HEK293 (cell line): ENCODE measurements at regions not wholly inside any gene's neighbourhood (a gene's known extent, or its start where the extent isn't known, plus 50 kb on each side); places are given as distances from the start of the nearest gene placed in this dataset.

Experiments
- CTCF ChIA-PET: fragments of 350-600 bp; formaldehyde crosslinking; extraction: SDS; loops from one replicate; lab custom pipeline; 2021; ENCODE audit warnings: antibody characterized with exemption; lab: Yijun Ruan, JAX
- POLR2A ChIA-PET: fragments of 300-600 bp; formaldehyde crosslinking; extraction: SDS; loops from one replicate; lab custom pipeline; 2020; ENCODE audit warnings: antibody characterized with exemption, inconsistent platforms; lab: Yijun Ruan, JAX
- H3K27ac ChIP-seq: fragments of 200-500 bp; sonication (Bioruptor generic); 2 replicates; pipeline ENCODE4 v1.5.1; 2014; ENCODE audit warnings: low read depth, low read length, control low read depth, inconsistent platforms; ENCODE audit errors: extremely low read depth
- H3K36me3 ChIP-seq, 2 experiments: fragments of 200-500 bp in 1 of 2; sonication (Bioruptor generic) in 1 of 2; 1 replicate in 1 of 2; 2 replicates in 1 of 2; pipeline ENCODE4 v1.5.1; 2014 to 2017; ENCODE audit warnings: inconsistent platforms in 2 of 2, low read length in 2 of 2; ENCODE audit not compliant: control insufficient read depth in 2 of 2, insufficient read depth in 1 of 2
- H3K4me1 ChIP-seq: fragments of 200-500 bp; sonication (Bioruptor generic); 2 replicates; pipeline ENCODE4 v1.5.1; 2014; ENCODE audit warnings: mild to moderate bottlenecking, low read length, inconsistent platforms; ENCODE audit not compliant: control insufficient read depth, insufficient read depth
- H3K4me3 ChIP-seq: 2 replicates; pipeline ENCODE4 v1.5.1; 2011; ENCODE audit warnings: low read depth, mild to moderate bottlenecking, control low read depth, low read length, moderate library complexity
- H3K9me3 ChIP-seq: fragments of 200-500 bp; sonication (Bioruptor generic); 2 replicates; pipeline ENCODE4 v1.5.1; 2014; ENCODE audit warnings: low read depth, low read length, inconsistent platforms; ENCODE audit not compliant: control insufficient read depth, insufficient read depth
- ELK4 ChIP-seq: IDR thresholded peaks from 2 replicates; pipeline ENCODE4 v1.6.1; 2011; ENCODE audit warnings: mild to moderate bottlenecking, low read depth, low read length, borderline replicate concordance
- HOXA7 ChIP-seq: sonication (generic); formaldehyde crosslinking; IDR thresholded peaks from 2 replicates; pipeline ENCODE4 v1.8.1; 2022; ENCODE audit warnings: missing genetic modification reagents, borderline replicate concordance
- KLF10 ChIP-seq: fragments of 450-650 bp; IDR thresholded peaks from 2 replicates; pipeline ENCODE4 v1.5.1; 2018; ENCODE audit warnings: missing biosample characterization, mild to moderate bottlenecking, missing genetic modification characterization
- KLF8 ChIP-seq: fragments of 450-650 bp; formaldehyde crosslinking; IDR thresholded peaks from 2 replicates; pipeline ENCODE4 v1.5.1; 2016; ENCODE audit warnings: missing biosample characterization, missing genetic modification characterization
- KLF9 ChIP-seq: fragments of 450-650 bp; formaldehyde crosslinking; IDR thresholded peaks from 2 replicates; pipeline ENCODE4 v1.5.1; 2016; ENCODE audit warnings: missing biosample characterization, missing genetic modification characterization, low read depth
- PRDM1 ChIP-seq: fragments of 450-650 bp; formaldehyde crosslinking; IDR thresholded peaks from 2 replicates; pipeline ENCODE4; 2016; ENCODE audit warnings: missing biosample characterization, missing genetic modification characterization
- ZBTB17 ChIP-seq: fragments of 450-650 bp; formaldehyde crosslinking; IDR thresholded peaks from 2 replicates; pipeline ENCODE4 v1.5.1; 2016; ENCODE audit warnings: missing biosample characterization, missing genetic modification characterization
- ZNF146 ChIP-seq: fragments of 450-650 bp; formaldehyde crosslinking; IDR thresholded peaks from 2 replicates; pipeline ENCODE4 v1.5.1; 2016; ENCODE audit warnings: missing biosample characterization, missing genetic modification characterization
- ZNF174 ChIP-seq: fragments of 450-650 bp; formaldehyde crosslinking; IDR thresholded peaks from 2 replicates; pipeline ENCODE4 v1.5.0; 2017; ENCODE audit warnings: missing biosample characterization, mild to moderate bottlenecking, missing genetic modification characterization
- ZNF2 ChIP-seq: fragments of 450-650 bp; formaldehyde crosslinking; IDR thresholded peaks from 2 replicates; pipeline ENCODE4 v1.5.1; 2016; ENCODE audit warnings: missing biosample characterization, missing genetic modification characterization
- ZNF274 ChIP-seq, 2 experiments: fragments of 200-500 bp in 1 of 2; fragments of 450-650 bp in 1 of 2; sonication (Bioruptor generic) in 1 of 2; formaldehyde crosslinking in 1 of 2; IDR thresholded peaks; 2 replicates each; pipeline versions ENCODE4 v1.5.1 to v1.6.1; 2014 to 2016; ENCODE audit warnings: borderline replicate concordance in 1 of 2, inconsistent platforms in 1 of 2, low read length in 1 of 2, missing biosample characterization in 1 of 2, missing genetic modification characterization in 1 of 2
- ZNF335 ChIP-seq: fragments of 450-650 bp; formaldehyde crosslinking; conservative IDR thresholded peaks from 2 replicates; pipeline ENCODE4 v1.5.1; 2016; ENCODE audit warnings: missing biosample characterization, missing genetic modification characterization
- ZNF391 ChIP-seq: fragments of 450-650 bp; formaldehyde crosslinking; IDR thresholded peaks from 2 replicates; pipeline ENCODE4 v1.5.1; 2016; ENCODE audit warnings: low read depth, missing biosample characterization, missing genetic modification characterization, borderline replicate concordance
- ZNF404 ChIP-seq: fragments of 450-650 bp; formaldehyde crosslinking; IDR thresholded peaks from 2 replicates; pipeline ENCODE4 v1.5.1; 2017; ENCODE audit warnings: missing biosample characterization, missing genetic modification characterization
- ZNF624 ChIP-seq: fragments of 450-650 bp; formaldehyde crosslinking; IDR thresholded peaks from 2 replicates; pipeline ENCODE4 v1.5.1; 2017; ENCODE audit warnings: missing biosample characterization, missing genetic modification characterization
- TF ChIP-seq, protein P1 (sequence below): fragments of 450-650 bp; formaldehyde crosslinking; conservative IDR thresholded peaks from 2 replicates; pipeline ENCODE4 v1.5.1; 2016; ENCODE audit warnings: low read depth, missing biosample characterization, missing genetic modification characterization
- TF ChIP-seq, protein P2 (sequence below): fragments of 450-650 bp; formaldehyde crosslinking; IDR thresholded peaks from 2 replicates; pipeline ENCODE4 v1.5.1; 2016; ENCODE audit warnings: missing biosample characterization, missing genetic modification characterization
- TF ChIP-seq, protein P3 (sequence below): fragments of 450-650 bp; formaldehyde crosslinking; IDR thresholded peaks from 2 replicates; pipeline ENCODE4 v1.5.1; 2016; ENCODE audit warnings: missing biosample characterization, missing genetic modification characterization, low read depth

GRCh38 chrX:44088510-44089144, 115.4 kb upstream of the NDP start:
- ChIA-PET POLR2A (no interaction called here), CTCF (no interaction called here)
- TF ChIP-seq ZNF335 (tag by site-specific recombination): no peak
- TF ChIP-seq ZNF624: no peak
- TF ChIP-seq, protein P1, sequence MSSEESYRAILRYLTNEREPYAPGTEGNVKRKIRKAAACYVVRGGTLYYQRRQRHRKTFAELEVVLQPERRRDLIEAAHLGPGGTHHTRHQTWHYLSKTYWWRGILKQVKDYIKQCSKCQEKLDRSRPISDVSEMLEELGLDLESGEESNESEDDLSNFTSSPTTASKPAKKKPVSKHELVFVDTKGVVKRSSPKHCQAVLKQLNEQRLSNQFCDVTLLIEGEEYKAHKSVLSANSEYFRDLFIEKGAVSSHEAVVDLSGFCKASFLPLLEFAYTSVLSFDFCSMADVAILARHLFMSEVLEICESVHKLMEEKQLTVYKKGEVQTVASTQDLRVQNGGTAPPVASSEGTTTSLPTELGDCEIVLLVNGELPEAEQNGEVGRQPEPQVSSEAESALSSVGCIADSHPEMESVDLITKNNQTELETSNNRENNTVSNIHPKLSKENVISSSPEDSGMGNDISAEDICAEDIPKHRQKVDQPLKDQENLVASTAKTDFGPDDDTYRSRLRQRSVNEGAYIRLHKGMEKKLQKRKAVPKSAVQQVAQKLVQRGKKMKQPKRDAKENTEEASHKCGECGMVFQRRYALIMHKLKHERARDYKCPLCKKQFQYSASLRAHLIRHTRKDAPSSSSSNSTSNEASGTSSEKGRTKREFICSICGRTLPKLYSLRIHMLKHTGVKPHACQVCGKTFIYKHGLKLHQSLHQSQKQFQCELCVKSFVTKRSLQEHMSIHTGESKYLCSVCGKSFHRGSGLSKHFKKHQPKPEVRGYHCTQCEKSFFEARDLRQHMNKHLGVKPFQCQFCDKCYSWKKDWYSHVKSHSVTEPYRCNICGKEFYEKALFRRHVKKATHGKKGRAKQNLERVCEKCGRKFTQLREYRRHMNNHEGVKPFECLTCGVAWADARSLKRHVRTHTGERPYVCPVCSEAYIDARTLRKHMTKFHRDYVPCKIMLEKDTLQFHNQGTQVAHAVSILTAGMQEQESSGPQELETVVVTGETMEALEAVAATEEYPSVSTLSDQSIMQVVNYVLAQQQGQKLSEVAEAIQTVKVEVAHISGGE (tag by site-specific recombination): no peak
- TF ChIP-seq PRDM1 (tag by site-specific recombination): no peak
- no peak for TF ChIP-seq ZNF2
- TF ChIP-seq KLF9: no peak
- no peak for TF ChIP-seq ZBTB17 (tag by site-specific recombination)
- no peak for TF ChIP-seq ZNF404 (tag by site-specific recombination)
- TF ChIP-seq, protein P2, sequence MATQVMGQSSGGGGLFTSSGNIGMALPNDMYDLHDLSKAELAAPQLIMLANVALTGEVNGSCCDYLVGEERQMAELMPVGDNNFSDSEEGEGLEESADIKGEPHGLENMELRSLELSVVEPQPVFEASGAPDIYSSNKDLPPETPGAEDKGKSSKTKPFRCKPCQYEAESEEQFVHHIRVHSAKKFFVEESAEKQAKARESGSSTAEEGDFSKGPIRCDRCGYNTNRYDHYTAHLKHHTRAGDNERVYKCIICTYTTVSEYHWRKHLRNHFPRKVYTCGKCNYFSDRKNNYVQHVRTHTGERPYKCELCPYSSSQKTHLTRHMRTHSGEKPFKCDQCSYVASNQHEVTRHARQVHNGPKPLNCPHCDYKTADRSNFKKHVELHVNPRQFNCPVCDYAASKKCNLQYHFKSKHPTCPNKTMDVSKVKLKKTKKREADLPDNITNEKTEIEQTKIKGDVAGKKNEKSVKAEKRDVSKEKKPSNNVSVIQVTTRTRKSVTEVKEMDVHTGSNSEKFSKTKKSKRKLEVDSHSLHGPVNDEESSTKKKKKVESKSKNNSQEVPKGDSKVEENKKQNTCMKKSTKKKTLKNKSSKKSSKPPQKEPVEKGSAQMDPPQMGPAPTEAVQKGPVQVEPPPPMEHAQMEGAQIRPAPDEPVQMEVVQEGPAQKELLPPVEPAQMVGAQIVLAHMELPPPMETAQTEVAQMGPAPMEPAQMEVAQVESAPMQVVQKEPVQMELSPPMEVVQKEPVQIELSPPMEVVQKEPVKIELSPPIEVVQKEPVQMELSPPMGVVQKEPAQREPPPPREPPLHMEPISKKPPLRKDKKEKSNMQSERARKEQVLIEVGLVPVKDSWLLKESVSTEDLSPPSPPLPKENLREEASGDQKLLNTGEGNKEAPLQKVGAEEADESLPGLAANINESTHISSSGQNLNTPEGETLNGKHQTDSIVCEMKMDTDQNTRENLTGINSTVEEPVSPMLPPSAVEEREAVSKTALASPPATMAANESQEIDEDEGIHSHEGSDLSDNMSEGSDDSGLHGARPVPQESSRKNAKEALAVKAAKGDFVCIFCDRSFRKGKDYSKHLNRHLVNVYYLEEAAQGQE: no peak
- no peak for TF ChIP-seq ZNF146 (tag by site-specific recombination)
- no peak for TF ChIP-seq ZNF391 (tag by site-specific recombination)
- TF ChIP-seq KLF10 (tag by site-specific recombination): no peak
- no peak for TF ChIP-seq KLF8 (tag by site-specific recombination)
- TF ChIP-seq ZNF174 (tag by site-specific recombination): no peak
- TF ChIP-seq ZNF274 (IDR thresholded peaks at IDR 0.05; ENCODE audit: low read length): no peak
- TF ChIP-seq ZNF274 (tag by site-specific recombination; IDR thresholded peaks at IDR 0.05; ENCODE audit: borderline replicate concordance): no peak
- TF ChIP-seq, protein P3, sequence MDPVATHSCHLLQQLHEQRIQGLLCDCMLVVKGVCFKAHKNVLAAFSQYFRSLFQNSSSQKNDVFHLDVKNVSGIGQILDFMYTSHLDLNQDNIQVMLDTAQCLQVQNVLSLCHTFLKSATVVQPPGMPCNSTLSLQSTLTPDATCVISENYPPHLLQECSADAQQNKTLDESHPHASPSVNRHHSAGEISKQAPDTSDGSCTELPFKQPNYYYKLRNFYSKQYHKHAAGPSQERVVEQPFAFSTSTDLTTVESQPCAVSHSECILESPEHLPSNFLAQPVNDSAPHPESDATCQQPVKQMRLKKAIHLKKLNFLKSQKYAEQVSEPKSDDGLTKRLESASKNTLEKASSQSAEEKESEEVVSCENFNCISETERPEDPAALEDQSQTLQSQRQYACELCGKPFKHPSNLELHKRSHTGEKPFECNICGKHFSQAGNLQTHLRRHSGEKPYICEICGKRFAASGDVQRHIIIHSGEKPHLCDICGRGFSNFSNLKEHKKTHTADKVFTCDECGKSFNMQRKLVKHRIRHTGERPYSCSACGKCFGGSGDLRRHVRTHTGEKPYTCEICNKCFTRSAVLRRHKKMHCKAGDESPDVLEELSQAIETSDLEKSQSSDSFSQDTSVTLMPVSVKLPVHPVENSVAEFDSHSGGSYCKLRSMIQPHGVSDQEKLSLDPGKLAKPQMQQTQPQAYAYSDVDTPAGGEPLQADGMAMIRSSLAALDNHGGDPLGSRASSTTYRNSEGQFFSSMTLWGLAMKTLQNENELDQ: no peak
- no peak for TF ChIP-seq HOXA7
- TF ChIP-seq ELK4: no peak
- Histone ChIP-seq H3K36me3 (no peaks in the 10 kb centered on the region), H3K4me3 (no peak overlapping the region), H3K27ac (no peak overlapping the region), H3K4me1 (no peaks in the 10 kb centered on the region), H3K9me3 (no peaks in the 10 kb centered on the region)
